Upper lobe of left lung (tissue), 6 donors: ENCODE measurements at regions not wholly inside any gene's neighbourhood (a gene's known extent, or its start where the extent isn't known, plus 50 kb on each side); places are given as distances from the start of the nearest gene placed in this dataset.
"Not testable (repeated sequence)": the region's sequence is repeated elsewhere in the genome, so short reads cannot be mapped to it uniquely, and the experiment has no call there.

Experiments
- ATAC-seq, 2 donors: fragments of 200-7000 bp; cut with Tn5 transposase; one replicate each; pipeline ENCODE4 v1.9.1; 2022; ENCODE audit warnings: mild to moderate bottlenecking in 2 of 2, moderate library complexity in 2 of 2; ENCODE audit not compliant: low FRiP score in 2 of 2
- DNase-seq, 2 donors: peaks; one replicate each; pipeline ENCODE4 v3.0.0-alpha.2; 2019 to 2020
- H3K27ac ChIP-seq, 4 donors: fragments of 200-600 bp; sonication (generic); one replicate each; pipeline ENCODE4 v1.5.1; 2016 to 2019
- H3K27me3 ChIP-seq, 4 donors: fragments of 200-600 bp; sonication (generic); one replicate each; pipeline ENCODE4 v1.5.1; 2017 to 2019
- H3K36me3 ChIP-seq, 4 donors: fragments of 200-600 bp; sonication (generic); one replicate each; pipeline ENCODE4 v1.5.1; 2016 to 2019
- H3K4me1 ChIP-seq, 4 donors: fragments of 200-600 bp; sonication (generic); one replicate each; pipeline ENCODE4 v1.5.1; 2018 to 2019
- H3K4me3 ChIP-seq, 4 donors: fragments of 200-600 bp; sonication (generic); one replicate each; pipeline ENCODE4 v1.5.1; 2017 to 2019; ENCODE audit warnings: mild to moderate bottlenecking in 2 of 4, moderate library complexity in 1 of 4
- H3K9me3 ChIP-seq, 4 donors: fragments of 200-600 bp; sonication (generic); one replicate each; pipeline ENCODE4 v1.5.1; 2018 to 2019
- CTCF ChIP-seq, 6 experiments: fragments of 450-650 bp in 4 of 6; fragments of 200-600 bp in 2 of 6; sonication (generic) in 2 of 6; IDR thresholded peaks; one replicate each; pipeline ENCODE4 v1.5.1; 2016 to 2019; ENCODE audit warnings: antibody characterized with exemption in 6 of 6
- EP300 ChIP-seq, 4 donors: sonication (generic); formaldehyde crosslinking; IDR thresholded peaks; one replicate each; pipeline ENCODE4 v1.5.1; 2017; ENCODE audit warnings: antibody characterized with exemption in 4 of 4, control low read depth in 2 of 4
- POLR2A ChIP-seq, 4 donors: fragments of 450-650 bp; IDR thresholded peaks; one replicate each; pipeline ENCODE4 v1.5.1; 2016 to 2017; ENCODE audit warnings: antibody characterized with exemption in 4 of 4, mild to moderate bottlenecking in 2 of 4
- POLR2AphosphoS5 ChIP-seq, 2 donors: sonication (generic); formaldehyde crosslinking; IDR thresholded peaks; one replicate each; pipeline ENCODE4 v1.5.1; 2017; ENCODE audit warnings: antibody characterized with exemption in 2 of 2
- WGBS, 2 donors: methylation state at CpG; one replicate each; pipeline ENCODE4 v1.1.5; 2017 to 2018; 5-methylcytosine and 5-hydroxymethylcytosine counted together
- donor health status: DM: no; HTN: no; CAD: no; lungs with moderate emphysema.
- donor health status: DM: no; HTN: yes; CAD: no; lungs with severe emphysema.

GRCh38 chr9:31185831-31186230 lies 1198.6 kb upstream of the ACO1 start:
- ATAC-seq = no peak
- Histone ChIP-seq H3K27me3 (no peaks in the 10 kb centered on the region), H3K4me3 (no peak overlapping the region), H3K9me3 (no peaks in the 10 kb centered on the region), H3K4me1 (no peaks in the 10 kb centered on the region), H3K36me3 (no peaks in the 10 kb centered on the region), H3K27ac (no peak overlapping the region)
- no peak for DNase-seq
- no peak for TF ChIP-seq EP300 (IDR thresholded peaks at IDR 0.05)
- no peak for TF ChIP-seq POLR2A (IDR thresholded peaks at IDR 0.05)
- no peak for TF ChIP-seq CTCF (IDR thresholded peaks at IDR 0.05)
- TF ChIP-seq POLR2AphosphoS5 (IDR thresholded peaks at IDR 0.05) = no peak

GRCh38 chr9:31188496-31188895 lies 1195.9 kb upstream of the ACO1 start:
- Histone ChIP-seq H3K27me3 (no peaks in the 10 kb centered on the region), H3K36me3 (no peaks in the 10 kb centered on the region), H3K27ac (no peak overlapping the region), H3K4me1 (no peaks in the 10 kb centered on the region), H3K4me3 (no peak overlapping the region), H3K9me3 (no peaks in the 10 kb centered on the region)
- 38 to 67% methylated on average over 1 of the region's 1 CpG for WGBS, 2 donors
- TF ChIP-seq EP300 (IDR thresholded peaks at IDR 0.05) (no peak), CTCF (IDR thresholded peaks at IDR 0.05) (no peak), POLR2AphosphoS5 (IDR thresholded peaks at IDR 0.05) (no peak)
- no peak for DNase-seq
- ATAC-seq = no peak

GRCh38 chr9:31210978-31211570 lies 1173.4 kb upstream of the ACO1 start:
- H3K36me3 ChIP-seq = no peaks in the 10 kb centered on the region
- H3K4me3 ChIP-seq = no peak overlapping the region
- H3K4me1 ChIP-seq = peaks cover 0 to 3% (median 0%) of the 10 kb centered on the region in 4 donors
- no peaks in the 10 kb centered on the region for H3K9me3 ChIP-seq
- 56 to 67% methylated on average over 9 of the region's 9 CpGs for WGBS, 2 donors
- H3K27me3 ChIP-seq = no peaks in the 10 kb centered on the region
- H3K27ac ChIP-seq = no peak overlapping the region
- ATAC-seq (peak in 1 of 2 donors; percentile 28), DNase-seq (peak in 1 of 2 donors; percentile 31)
- TF ChIP-seq CTCF (IDR thresholded peaks at IDR 0.05) = no peak
- TF ChIP-seq POLR2A (IDR thresholded peaks at IDR 0.05) = no peak
- no peak for TF ChIP-seq EP300 (IDR thresholded peaks at IDR 0.05)
- no peak for TF ChIP-seq POLR2AphosphoS5 (IDR thresholded peaks at IDR 0.05)

GRCh38 chr9:31229976-31230375 lies 1154.5 kb upstream of the ACO1 start:
- not testable (repeated sequence) for H3K27me3 ChIP-seq, ATAC-seq
- WGBS, 2 donors = 57 to 71% methylated on average over 1 to 4 of the region's 4 CpGs

GRCh38 chr9:31232485-31232884 lies 1152.0 kb upstream of the ACO1 start:
- no peaks in the 10 kb centered on the region for H3K4me1 ChIP-seq
- TF ChIP-seq POLR2AphosphoS5 (IDR thresholded peaks at IDR 0.05) = no peak
- TF ChIP-seq EP300 (IDR thresholded peaks at IDR 0.05) = no peak
- TF ChIP-seq CTCF (IDR thresholded peaks at IDR 0.05) = no peak
- TF ChIP-seq POLR2A (IDR thresholded peaks at IDR 0.05) = no peak
- ATAC-seq = no peak
- H3K36me3 ChIP-seq = no peaks in the 10 kb centered on the region
- DNase-seq = no peak
- no peaks in the 10 kb centered on the region for H3K9me3 ChIP-seq
- 75 to 82% methylated on average over 3 of the region's 3 CpGs for WGBS, 2 donors
- no peak overlapping the region for H3K4me3 ChIP-seq
- no peaks in the 10 kb centered on the region for H3K27me3 ChIP-seq
- no peak overlapping the region for H3K27ac ChIP-seq

More at GRCh38 chr9:31229976-31230375, 1154.5 kb upstream of the ACO1 start:
- H3K9me3 ChIP-seq, H3K36me3 ChIP-seq, H3K27ac ChIP-seq, H3K4me1 ChIP-seq, H3K4me3 ChIP-seq, DNase-seq: not testable (repeated sequence)
